ENCODE measurements at regions not wholly inside any gene's neighbourhood (a gene's known extent, or its start where the extent isn't known, plus 50 kb on each side); places are given as distances from the start of the nearest gene placed in this dataset.

DNA sequence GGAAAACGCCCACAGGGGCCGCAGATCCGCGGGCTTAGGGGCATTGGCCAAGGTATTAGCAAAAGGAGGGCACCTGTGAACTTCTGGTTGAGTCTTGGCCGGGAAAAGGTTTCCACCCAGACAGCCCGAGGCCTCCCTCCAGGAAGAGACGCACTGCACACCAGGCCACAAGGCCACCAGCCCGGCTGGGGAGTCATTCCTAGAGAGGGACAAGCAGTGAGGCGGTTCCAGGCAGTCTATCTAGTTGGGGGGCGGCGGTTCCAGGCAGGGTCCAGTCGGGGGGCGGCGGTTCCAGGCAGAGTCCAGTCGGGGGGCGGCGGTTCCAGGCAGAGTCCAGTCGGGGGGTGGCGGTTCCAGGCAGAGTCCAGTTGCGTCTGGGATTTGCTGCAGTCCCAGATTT, 518.5 kb downstream of the GLRX3 start:
- no peak for DNase-seq (ENCODE audit: low spot score)
- TF ChIP-seq CTCF (IDR thresholded peaks at IDR 0.05; ENCODE audit: extremely low read depth, missing control alignments), result no peak

- no peak for TF ChIP-seq CTCF (IDR thresholded peaks at IDR 0.05; ENCODE audit: extremely low read depth, missing control alignments)
- no peak for DNase-seq (ENCODE audit: low spot score)
Measured at GRCh38 chr10:130655313-130656186, 519.4 kb downstream of the GLRX3 start.

DNA sequence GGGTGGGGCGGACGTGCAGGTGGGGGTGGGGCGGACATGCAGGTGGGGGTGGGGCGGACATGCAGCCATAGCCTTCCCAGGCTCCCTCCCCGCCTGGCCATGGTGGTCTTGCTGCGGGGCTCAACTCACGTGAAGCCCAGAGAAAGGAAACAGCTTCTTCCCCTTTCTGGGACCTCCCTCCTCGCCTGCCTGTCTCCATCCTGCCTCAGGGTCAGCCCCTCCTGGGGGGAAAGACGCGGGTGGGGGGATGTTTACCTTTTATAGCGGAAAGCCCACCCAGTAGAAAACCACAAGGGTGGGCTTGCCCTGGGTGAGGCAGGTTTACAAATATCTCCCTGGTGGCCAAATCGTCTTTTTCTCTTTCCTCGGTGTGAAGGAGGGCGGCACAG, 520.0 kb downstream of the GLRX3 start:
- TF ChIP-seq CTCF (IDR thresholded peaks at IDR 0.05; ENCODE audit: extremely low read depth, missing control alignments), result no peak
- DNase-seq (ENCODE audit: low spot score), result no peak

- no peak for TF ChIP-seq CTCF (IDR thresholded peaks at IDR 0.05; ENCODE audit: extremely low read depth, missing control alignments)
- no peak for DNase-seq (ENCODE audit: low spot score)
Measured at GRCh38 chr10:130656582-130657133, 520.5 kb downstream of the GLRX3 start.

- no peak for DNase-seq (ENCODE audit: low spot score)
- no peak for TF ChIP-seq CTCF (IDR thresholded peaks at IDR 0.05; ENCODE audit: extremely low read depth, missing control alignments)
Measured at GRCh38 chr10:130658687-130659290, 522.6 kb downstream of the GLRX3 start.

- TF ChIP-seq CTCF (IDR thresholded peaks at IDR 0.05; ENCODE audit: extremely low read depth, missing control alignments), result no peak
Measured at GRCh38 chr10:130659528-130659927, 523.3 kb downstream of the GLRX3 start.

GRCh38 chr10:130660266-130660665, 524.1 kb downstream of the GLRX3 start:
- DNase-seq (ENCODE audit: low spot score), result no peak
- no peak for TF ChIP-seq CTCF (IDR thresholded peaks at IDR 0.05; ENCODE audit: extremely low read depth, missing control alignments)

More at GRCh38 chr10:130659528-130659927, 523.3 kb downstream of the GLRX3 start:
- DNase-seq (ENCODE audit: low spot score), result no peak
